GM04504 (cell line): ENCODE measurements at regions not wholly inside any gene's neighbourhood (a gene's known extent, or its start where the extent isn't known, plus 50 kb on each side); places are given as distances from the start of the nearest gene placed in this dataset.
A peak's percentile ranks its signal among the peaks of the same experiment; 100 is the strongest.

Source experiments
- DNase-seq: peaks from one replicate; pipeline ENCODE4 v3.0.0-alpha.2; 2012; ENCODE audit warnings: low read depth

DNA sequence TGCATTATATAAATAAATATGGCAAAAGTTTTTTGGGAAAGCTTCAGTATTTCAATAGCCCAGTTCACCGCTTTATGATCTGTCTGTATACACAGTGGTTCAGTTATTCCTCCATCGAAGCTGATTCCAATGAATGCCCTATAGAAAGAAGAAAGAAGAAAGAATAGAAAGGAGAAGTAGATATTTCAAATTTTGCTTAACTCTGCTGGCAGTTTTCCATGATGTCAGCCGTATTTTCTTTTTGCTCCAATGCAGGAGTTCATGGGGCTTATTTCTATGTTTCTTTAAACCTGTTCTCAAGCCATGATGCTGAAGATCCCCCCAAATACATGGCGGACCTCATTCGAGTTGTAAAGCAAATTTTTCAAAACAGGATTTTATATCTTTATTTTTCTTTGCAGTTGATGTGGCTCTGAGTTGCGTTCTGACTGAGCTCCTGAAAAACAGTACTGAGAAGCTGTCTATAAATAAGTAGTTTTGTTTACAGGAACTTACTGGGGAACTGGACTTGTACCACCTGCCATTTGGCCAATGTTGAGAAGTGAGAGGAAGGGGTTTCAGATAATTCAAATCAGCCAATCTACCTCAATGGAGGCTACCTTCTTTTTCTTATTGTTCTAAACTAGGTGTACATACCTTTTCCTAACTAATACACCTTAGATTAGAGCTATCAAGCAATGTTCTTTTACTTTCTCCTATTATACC is 418.5 kb upstream of the MEF2C start:
- no peak for DNase-seq

DNA sequence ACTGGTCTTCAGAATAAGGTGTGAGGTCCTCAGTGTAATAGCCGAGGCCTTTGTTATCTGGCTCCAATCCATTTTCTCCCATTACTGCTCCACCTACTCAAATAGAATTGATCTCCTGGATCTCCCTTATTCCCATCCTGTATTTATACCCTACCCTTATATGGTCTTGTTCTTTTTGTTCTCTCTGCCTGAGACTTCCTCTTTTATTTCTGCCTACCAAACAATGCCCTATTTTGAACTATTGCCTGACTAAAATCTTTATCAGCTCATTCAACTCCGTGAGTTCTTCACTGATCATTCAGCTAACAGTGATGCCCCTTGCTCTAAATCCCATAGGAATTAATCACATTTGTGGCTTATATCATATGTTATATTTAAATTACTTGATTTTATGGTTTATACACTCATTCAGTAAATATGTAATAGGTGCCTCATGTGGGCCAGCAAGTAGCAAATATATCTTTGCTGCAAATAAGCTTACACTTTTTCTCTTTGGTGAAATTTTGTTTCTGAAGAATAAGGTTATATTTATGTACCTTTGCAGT is 417.5 kb upstream of the MEF2C start:
- DNase-seq, result no peak

DNA sequence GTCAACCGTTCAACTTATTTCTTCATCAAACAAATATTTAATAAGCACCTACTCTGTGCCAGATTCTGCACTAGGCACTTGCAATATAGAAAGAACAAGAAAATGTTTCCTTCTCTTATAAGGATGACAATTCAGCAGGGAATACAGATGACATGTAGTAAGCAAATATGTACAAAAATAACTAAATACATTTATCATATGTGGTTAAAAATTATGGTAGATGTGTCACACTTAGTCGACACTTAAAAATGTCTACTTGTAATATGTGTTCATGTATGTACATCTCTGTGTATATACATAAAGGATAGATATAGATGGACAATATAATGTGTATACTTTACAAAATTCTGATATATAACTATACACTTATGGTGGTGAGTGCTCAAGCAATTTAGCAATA is 417.0 kb upstream of the MEF2C start:
- DNase-seq, result no peak

DNA sequence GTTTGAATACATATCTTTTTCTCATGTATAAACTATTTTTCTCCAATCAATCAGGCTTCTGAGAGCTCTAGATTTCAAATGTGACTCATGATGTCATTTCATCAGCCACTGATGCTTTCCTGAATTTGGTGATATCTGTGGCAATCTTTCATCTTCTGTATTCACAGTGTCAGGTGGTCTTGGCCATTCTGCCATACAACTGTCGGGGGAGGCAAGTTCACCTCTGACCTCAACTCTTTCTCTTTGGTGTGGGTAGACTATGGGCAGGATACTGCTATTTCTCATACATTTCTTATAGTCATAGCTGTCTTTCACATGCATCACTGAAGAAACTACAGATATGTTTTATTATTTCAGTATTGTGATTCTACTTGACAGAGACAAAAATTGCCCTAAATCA is 414.1 kb upstream of the MEF2C start:
- no peak for DNase-seq

DNA sequence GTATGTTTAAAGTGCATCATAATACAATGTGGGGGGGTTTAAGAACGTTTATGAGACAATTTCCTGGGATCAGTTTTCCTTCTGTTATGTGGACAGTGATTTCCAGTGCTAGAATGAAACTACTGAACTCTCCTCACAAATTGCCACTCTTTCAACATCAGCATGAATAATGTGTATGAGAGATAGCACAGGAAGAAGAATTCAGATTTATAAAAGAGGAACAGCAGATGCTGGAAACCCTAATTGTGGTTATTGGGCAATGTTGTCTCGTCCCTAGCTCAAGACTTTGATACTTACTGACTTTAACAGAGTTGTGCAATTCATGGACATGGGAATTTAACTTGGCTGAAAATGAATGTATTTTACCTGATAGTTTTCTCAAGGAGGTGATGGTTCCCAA is 410.8 kb upstream of the MEF2C start:
- DNase-seq, result peak; percentile 32

DNA sequence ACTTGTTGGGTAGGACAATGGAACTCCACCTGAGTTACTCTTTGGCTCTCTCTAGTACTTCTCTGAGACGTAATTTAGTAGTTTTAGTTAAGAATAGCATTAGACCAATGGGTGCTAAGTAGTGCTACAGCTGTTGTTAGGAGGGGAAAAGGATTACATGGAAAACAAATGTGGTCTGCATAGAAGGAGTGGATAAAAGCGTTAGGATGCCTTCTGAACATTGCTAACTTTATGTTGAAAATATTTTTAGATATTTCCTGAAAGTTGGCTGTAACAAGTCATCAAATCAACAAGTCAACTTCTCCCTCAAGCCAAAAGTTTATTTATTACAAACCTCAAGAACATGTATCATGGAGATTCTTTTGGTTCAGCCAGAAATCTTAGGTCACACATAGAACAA is 409.5 kb upstream of the MEF2C start:
- no peak for DNase-seq

DNA sequence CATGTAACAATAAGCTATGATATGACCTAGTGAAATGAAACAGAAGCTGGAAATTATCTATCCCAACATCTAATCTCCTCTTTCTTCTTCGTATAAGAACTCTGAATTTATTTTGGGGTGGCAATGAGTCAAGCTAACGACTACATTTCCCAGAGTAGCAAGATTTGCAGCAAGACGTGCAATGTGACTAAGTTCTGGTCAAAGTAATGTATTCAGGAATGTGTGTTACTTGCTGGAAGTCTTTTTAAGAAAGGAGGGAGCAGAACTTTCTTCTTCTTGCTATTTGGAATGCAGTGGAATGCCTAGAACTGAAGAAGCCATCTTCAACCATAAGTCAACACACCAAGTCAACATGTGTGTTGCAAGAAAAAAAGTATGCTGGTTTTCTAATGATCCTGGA is 406.6 kb upstream of the MEF2C start:
- no peak for DNase-seq

DNA sequence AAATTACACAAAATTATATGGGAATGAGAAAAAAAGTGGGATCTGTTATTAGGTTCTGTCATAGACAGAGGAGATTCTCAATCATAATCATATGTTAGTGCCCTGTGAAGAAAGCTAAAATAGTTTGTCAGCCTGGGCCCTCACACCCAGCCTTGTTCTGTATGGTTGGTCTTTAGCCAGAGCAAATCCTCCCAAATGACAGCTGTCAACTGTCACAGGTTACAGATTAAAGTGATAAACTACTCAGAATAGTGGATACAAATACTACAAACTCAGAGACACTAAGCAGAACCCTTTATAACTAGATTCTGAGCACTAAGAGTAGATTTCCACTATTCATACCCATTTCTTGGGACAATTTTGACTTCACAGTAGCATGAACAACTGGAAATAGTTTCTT is 405.0 kb upstream of the MEF2C start:
- DNase-seq, result no peak

DNA sequence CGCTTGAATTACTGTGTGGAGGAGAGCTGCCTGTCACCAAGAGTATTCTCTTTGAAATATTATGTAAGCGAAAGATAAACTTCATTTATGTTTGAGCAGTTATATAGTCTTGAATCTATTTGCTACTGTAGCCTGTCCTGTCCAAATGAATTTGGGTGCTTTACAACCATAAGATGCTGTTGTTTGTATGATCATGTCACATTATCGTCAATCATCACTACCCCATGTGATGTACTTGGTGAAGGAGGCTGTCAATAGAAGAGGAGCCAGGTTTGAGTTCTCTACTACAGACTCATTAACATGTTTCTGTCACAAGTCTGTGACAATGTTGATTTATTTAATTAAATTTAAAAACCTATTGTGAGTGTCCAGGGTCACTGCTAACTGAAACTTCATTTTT is 403.3 kb upstream of the MEF2C start:
- DNase-seq, result no peak

DNA sequence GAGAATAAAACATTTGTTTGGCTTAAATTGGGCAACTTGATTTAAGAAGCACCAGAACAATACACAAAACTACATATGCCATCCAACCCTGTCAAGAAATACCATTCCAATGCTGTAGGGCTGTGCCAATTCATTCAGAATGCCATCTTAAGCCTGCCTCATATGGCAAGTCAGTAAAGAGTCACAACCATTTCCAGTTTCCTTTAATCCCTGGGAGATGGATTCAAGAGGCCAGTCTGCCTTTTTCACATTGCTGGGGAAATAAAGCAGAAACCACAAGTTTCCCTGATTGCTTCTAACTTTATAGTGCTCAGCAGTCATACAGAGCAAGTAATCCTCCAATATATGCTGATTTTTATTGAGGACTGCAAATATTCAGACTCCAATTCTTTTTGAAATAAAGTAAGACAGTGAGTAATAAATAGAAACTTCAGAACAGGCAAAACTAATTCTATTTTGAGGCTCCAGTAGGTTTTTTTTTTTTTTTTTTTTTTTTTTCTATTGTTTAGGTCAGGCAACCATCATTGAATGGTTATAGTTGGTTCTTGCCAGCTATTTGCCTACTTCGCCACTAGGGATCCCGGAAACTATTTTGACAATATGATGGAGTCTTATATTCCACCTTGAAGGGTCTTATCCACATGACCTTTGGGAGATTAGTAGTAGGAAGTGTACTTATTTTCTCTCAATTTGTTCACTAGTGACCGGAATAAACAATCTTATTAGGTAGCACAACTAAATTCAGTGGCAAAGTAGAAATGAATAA is 400.9 kb upstream of the MEF2C start:
- DNase-seq, result no peak

DNA sequence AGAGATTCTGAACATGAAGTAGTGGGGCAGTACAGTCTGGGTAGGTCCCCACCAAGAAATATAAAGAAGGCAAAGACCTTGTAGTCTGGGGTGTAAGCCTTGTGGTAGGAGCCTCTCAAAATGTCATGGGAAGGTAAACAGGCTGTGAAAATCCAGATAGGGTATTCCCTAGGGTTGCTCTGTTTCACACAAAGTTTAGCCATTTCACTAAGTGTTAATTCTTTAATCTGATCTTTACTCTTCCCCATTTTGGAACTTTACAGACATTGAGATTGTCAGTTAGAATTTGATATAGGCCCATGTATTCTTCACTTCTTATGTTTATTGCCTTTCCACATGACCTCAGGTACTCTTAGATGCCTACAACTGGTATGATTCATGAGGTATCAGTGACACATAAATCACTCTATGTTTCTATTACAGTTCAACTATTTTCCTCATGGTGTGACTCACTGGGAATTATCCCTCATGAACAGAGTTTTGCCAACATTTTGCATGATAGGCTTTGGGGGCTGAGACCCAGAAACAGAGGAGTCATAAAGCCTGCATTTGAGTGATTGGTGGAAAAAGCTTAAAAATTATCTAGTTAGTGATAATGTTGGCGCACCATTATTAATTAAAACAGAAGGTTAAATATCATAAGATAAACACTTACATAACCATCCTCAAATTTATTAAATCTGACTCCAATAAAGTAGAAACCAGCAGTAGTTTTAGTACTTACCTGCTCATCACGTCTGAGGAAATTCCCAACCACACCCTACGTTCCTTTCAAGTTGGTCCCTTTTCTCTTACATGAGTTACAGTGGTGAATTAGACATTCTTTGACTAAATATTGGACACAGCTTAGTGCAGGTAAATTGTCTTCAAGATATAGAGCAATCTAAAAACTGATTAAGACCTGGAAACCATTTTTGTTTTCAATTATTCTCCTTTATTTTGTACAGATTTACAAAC is 399.8 kb upstream of the MEF2C start:
- DNase-seq, result no peak

DNA sequence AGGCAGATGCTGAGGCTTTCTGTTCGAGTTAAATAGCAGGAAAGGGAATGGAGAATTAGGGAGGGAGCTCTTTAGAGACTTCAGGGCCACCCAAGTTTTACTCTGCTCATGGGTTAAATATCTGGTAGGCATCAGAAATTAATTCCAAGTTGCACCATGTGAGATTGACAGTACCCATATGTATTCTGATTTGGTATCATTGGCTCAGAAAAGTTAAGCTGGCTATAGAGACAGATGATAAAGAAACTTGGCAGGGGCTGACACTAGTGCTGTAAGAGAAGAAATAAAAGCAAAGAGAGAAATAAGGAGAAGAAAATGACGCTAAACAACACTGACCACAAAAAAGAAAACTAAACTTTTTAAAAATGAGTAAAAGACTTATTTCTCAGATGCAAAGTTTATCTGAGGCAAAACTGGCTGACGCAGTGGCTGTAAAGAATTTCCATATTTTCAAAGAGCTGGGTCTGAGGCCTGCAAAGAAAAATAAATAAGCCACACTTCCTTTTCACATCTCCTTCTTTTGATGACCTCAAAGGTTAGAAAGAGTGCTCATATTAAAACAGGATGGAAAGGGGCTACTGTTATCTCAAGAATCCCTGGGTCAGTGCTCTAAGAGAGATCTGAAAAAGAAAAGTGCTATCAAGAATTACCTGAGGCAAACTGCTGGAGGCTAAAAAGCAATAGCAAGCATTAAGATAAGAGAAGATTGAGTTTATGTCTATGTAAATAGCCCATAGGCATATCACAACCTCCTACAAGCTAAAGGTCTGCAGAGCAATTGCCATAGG is 399.0 kb upstream of the MEF2C start:
- DNase-seq, result no peak

DNA sequence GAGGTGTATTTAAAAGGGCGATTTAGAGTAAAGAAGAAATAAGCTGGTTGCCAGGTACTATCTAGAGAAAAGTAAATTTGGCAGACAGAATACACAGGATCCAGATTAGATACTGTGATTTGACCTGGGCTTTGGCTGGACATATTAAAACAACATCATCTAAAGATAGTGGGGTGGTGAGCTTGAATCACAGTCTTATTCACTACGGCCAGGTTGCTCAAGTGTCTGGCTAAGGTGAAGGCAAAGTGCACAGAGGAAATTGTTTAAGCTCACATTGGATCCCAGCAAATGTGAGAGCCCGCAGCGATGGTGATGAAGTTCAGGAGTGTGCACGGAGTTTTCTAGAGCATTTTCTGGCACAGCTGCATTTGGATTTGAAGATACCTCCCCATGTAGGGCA is 398.2 kb upstream of the MEF2C start:
- no peak for DNase-seq

DNA sequence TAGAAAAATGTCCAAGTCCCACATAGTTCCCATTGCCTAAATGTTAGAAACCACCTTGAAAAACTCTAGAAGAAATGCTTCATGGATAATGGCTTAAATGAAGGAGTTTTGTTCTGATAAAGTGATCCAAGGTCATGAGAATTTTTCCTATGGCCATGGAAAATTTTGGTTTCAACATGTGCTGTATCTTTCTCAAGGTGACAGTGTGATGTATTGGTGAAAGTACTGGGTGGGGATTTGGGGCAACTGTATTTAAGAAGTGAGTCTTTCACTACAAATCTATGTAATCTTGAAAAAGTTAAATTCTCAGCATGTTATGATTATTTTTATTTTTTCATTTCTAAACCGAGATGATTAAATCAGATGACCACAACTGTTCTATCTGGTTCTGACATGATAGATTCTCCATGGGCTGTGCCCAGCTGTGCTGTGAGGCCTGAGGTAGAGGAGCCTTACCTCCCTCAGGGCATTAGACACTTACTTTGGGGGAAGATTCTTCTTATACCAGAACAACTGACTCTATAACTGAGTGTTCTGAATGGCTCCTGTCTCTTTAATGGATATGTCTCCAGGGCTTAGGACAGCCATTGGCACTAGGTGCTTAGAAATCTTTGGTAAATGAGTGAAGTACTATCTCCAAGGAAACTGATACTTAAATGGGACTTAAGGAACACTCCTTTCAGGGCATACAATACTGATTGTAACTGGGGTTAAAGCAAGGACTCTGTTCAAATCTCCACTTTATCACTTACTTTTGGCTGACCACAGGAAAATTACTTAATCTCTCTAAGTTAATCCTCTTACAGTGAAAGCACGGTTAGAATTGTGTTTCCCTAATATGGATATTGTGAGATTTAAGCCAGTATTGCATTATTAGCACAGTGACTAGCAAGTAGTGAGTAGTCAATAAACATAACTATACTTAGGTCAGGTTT is 397.4 kb upstream of the MEF2C start:
- DNase-seq, result no peak

DNA sequence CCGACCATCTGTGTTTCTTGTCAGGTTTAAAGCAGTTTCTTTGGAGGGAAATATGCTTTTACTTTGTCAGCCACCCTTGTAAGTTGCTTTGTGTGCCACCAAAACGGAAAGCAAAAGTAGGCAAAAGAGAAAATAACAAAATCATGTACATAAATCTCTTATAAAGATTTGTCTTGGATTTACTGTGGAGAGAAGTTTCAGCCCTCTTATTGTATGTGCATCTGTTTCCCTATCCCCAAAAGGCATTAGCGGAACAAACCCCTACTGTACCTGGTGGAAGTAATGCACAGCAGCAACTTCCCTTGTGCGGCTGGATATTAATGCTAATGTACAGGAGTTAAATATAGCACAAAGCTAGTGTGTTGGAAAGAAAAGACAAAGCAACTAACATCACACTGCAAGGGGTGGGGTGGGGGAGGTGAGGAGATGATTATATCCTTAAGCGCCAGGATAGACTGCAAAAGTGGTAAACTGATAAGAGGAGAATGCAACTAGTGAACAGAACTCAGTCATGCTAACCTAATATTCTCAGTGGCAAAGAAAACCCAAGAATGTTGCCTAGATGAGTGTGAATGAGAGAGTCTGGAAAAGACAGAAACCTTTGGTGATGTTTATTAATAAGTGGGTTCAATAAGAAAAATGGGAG is 396.5 kb upstream of the MEF2C start:
- no peak for DNase-seq

DNA sequence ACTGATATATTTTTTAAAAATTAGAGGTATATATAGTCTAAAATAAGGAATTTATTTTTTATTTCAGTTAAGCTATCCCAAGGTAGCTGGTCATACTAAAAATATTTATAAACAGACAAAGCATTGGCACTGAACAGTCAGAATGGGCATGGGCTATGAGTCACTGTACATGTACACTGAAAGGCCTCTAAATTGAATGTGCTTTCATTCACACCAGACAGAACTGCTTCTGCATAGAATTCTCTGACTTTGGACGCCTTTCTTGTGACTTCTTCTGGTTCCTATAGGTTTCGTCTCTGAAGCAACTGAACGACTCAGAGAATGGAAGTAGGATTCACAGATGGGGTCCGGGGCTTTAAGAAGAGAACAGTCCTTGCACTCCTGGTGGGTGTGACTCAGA is 394.8 kb upstream of the MEF2C start:
- no peak for DNase-seq

DNA sequence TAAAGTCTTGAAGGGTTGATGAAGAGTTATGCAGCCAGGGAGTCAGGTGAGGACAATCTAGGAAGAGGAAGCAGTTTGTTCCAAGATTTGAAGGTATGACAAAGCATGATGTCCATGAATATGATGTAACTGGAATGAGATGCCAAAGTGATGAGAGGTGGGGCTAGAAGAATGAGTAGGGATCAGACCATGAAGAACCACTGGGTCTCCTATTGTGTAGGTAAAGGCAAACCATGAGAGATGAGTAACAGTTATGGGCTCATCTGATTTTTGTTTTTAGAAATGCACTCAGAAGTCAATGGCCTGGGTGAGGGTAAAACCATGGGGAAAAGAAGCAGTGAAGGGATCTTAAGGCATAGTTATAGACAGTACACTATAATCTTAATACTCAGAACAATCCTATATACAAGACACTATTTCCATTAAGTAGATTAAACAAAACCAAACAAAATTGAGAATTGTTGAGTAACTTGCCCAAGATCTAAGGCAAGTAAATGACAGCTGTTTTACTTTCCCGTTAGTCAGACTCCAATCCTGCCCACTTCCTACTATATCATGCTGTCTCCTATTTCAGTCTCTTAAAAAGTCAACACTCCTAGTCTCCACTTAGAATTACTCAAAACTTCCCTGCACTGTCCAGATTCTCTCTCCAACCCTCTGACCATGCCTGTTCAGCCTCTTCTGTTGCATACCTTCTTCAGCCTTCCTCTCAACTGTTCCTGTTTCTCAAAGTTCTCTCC is 393.8 kb upstream of the MEF2C start:
- no peak for DNase-seq

DNA sequence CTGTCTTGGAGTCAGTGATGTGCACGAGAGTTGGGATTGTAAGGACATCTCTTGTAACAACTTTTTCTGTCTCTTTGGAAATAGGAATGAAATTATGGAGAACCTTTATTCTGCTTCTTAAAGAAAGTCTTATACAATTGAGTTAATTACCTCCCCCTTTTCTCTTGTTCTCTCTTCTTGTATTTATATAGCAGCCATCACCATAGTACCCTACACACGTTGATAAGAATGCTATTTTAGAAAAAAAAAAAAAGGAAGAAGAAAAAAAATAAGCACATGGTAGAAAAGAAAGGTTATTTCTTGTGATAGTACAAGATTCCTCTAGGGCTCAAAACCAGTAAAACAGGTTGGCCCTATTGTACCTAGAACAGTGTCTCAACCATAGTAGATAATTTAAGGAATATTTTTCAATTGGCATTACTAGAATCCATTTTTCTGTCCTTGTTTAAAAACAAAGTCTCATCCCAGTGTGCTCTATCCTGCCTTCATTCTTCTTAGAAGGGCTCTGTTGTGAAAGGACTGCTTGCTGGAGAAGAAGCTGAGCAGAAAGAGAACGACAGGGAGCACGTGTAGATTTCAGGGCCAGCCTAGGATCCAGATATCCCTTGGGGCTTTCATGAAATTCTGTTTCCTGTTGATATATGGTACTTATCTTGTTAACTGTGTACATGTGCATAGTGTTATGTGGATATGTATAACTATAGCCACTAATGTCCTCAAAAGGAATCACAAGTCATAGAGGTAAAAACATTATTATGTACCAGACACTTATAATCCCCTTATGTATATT is 392.3 kb upstream of the MEF2C start:
- DNase-seq, result no peak
